HCT116 (cell line): ENCODE measurements at regions not wholly inside any gene's neighbourhood (a gene's known extent, or its start where the extent isn't known, plus 50 kb on each side); places are given as distances from the start of the nearest gene placed in this dataset.

Experiments
- ATAC-seq: fragments of 200-7000 bp; cut with Tn5 transposase; 2 replicates; pipeline ENCODE4 v1.9.1; 2020; ENCODE audit warnings: mild to moderate bottlenecking, moderate library complexity
- BruUV-seq: library from RNA; stranded (reverse); fragments of 400-500 nt; replicated peaks from 2 replicates; lab custom pipeline; 2021; lab: Mats Ljungman, UMichigan
- CTCF ChIA-PET: fragments of 300-600 bp; sonication (Branson Sonifier 250); formaldehyde crosslinking; loops from one replicate; lab custom pipeline; 2021; ENCODE audit warnings: antibody characterized with exemption; lab: Charles Lee
- POLR2A ChIA-PET: fragments of 300-600, 350-600 bp; sonication (Branson Sonifier 250); formaldehyde crosslinking; loops from one replicate; lab custom pipeline; 2021; ENCODE audit warnings: antibody characterized with exemption; lab: Charles Lee
- RAD21 ChIA-PET, 2 experiments: fragments of 300-600 bp; sonication (Branson Sonifier 250); formaldehyde crosslinking; loops; one replicate each; lab custom pipeline; 2023; ENCODE audit warnings: low total read pairs in 2 of 2; ENCODE audit not compliant: uncharacterized antibody in 2 of 2, unreplicated experiment in 2 of 2, low non-redundant PET in 1 of 2; lab: Charles Lee
- DNase-seq: peaks from one replicate; pipeline ENCODE4 v3.0.0-alpha.2; 2010; ENCODE audit warnings: low read depth, low spot score
- H2AFZ ChIP-seq: fragments of 200-600 bp; shearing (Covaris generic), sonication (generic); 2 replicates; pipeline ENCODE4 v1.6.1; 2017; ENCODE audit warnings: low read depth, mixed run types, mixed read lengths, antibody characterized with exemption, low read length; ENCODE audit not compliant: poor library complexity, severe bottlenecking
- H3K27ac ChIP-seq: 2 replicates; pipeline ENCODE4 v1.5.1; 2012; ENCODE audit warnings: low read depth, low read length
- H3K27me3 ChIP-seq: fragments of 200-600 bp; sonication (generic); 2 replicates; pipeline ENCODE4 v1.6.1; 2016; ENCODE audit warnings: mixed run types, low read length, mixed read lengths; ENCODE audit not compliant: insufficient read depth
- H3K36me3 ChIP-seq, 2 experiments: fragments of 200-500 bp in 1 of 2; fragments of 200-600 bp in 1 of 2; sonication (Bioruptor generic) in 1 of 2; sonication (generic) in 1 of 2; 2 replicates each; pipeline versions ENCODE4 v1.5.1 to v1.6.1; 2014 to 2016; ENCODE audit warnings: low read length in 2 of 2, inconsistent platforms in 1 of 2, mixed read lengths in 1 of 2, mixed run types in 1 of 2; ENCODE audit not compliant: insufficient read depth in 2 of 2, control insufficient read depth in 1 of 2
- H3K4me1 ChIP-seq, 2 experiments: fragments of 200-600 bp in 1 of 2; sonication (generic) in 1 of 2; 2 replicates each; pipeline versions ENCODE4 v1.5.1 to v1.6.1; 2012 to 2017; ENCODE audit warnings: low read length in 2 of 2, inconsistent platforms in 1 of 2, mild to moderate bottlenecking in 1 of 2, mixed read lengths in 1 of 2, mixed run types in 1 of 2, moderate library complexity in 1 of 2; ENCODE audit not compliant: insufficient read depth in 2 of 2, control insufficient read depth in 1 of 2
- H3K4me2 ChIP-seq: fragments of 200-600 bp; sonication (generic); 2 replicates; pipeline ENCODE4 v1.6.1; 2017; ENCODE audit warnings: mixed run types, low read length, mixed read lengths
- H3K4me3 ChIP-seq, 2 experiments: fragments of 200-600 bp in 1 of 2; sonication (generic) in 1 of 2; replicated peaks in 1 of 2; 2 replicates each; pipeline ENCODE4 v1.5.1; 2011 to 2016; ENCODE audit warnings: low read length in 2 of 2, control low read depth in 1 of 2, low read depth in 1 of 2, mild to moderate bottlenecking in 1 of 2, mixed read lengths in 1 of 2, mixed run types in 1 of 2
- H3K79me2 ChIP-seq: fragments of 200-600 bp; sonication (generic); 2 replicates; pipeline ENCODE4 v1.6.1; 2017; ENCODE audit warnings: mild to moderate bottlenecking, mixed run types, low read length, moderate library complexity, mixed read lengths; ENCODE audit not compliant: insufficient read depth
- H3K9ac ChIP-seq: fragments of 200-600 bp; sonication (generic); 2 replicates; pipeline ENCODE4 v1.6.1; 2016; ENCODE audit warnings: low read length, mixed read lengths
- H3K9me2 ChIP-seq: fragments of 200-600 bp; sonication (generic), shearing (Covaris generic); 2 replicates; pipeline ENCODE4 v1.6.1; 2017; ENCODE audit warnings: mixed run types, mild to moderate bottlenecking, moderate library complexity; ENCODE audit not compliant: insufficient read depth
- H3K9me3 ChIP-seq, 2 experiments: fragments of 200-500 bp in 1 of 2; fragments of 200-600 bp in 1 of 2; sonication (Bioruptor generic) in 1 of 2; sonication (generic) in 1 of 2; 2 replicates each; pipeline ENCODE4 v1.6.1; 2014 to 2017; ENCODE audit warnings: low read length in 2 of 2, mixed read lengths in 2 of 2, inconsistent platforms in 1 of 2, low read depth in 1 of 2, mild to moderate bottlenecking in 1 of 2, mixed run types in 1 of 2, moderate library complexity in 1 of 2; ENCODE audit not compliant: control insufficient read depth in 1 of 2, insufficient read depth in 1 of 2
- H4K20me1 ChIP-seq: fragments of 200-600 bp; sonication (generic), shearing (Covaris generic); 2 replicates; pipeline ENCODE4 v1.6.1; 2017; ENCODE audit warnings: mixed run types, mild to moderate bottlenecking, moderate library complexity; ENCODE audit not compliant: insufficient read depth
- CEBPB ChIP-seq: IDR thresholded peaks from 2 replicates; pipeline ENCODE4 v1.6.1; 2012; ENCODE audit warnings: low read depth
- EGR1 ChIP-seq: IDR thresholded peaks from 2 replicates; pipeline ENCODE4 v1.6.1; 2012; ENCODE audit warnings: low read depth
- FOSL1 ChIP-seq: IDR thresholded peaks from 2 replicates; pipeline ENCODE4 v1.6.1; 2012; ENCODE audit warnings: low read depth
- POLR2AphosphoS5 ChIP-seq: IDR thresholded peaks from 2 replicates; pipeline ENCODE4 v1.6.1; 2011; ENCODE audit warnings: mild to moderate bottlenecking, low read depth, low read length, moderate library complexity
- RAD21 ChIP-seq: IDR thresholded peaks from 2 replicates; pipeline ENCODE4 v1.6.1; 2012; ENCODE audit warnings: low read depth, mild to moderate bottlenecking
- SP1 ChIP-seq: IDR thresholded peaks from 2 replicates; pipeline ENCODE4 v1.6.1; 2012; ENCODE audit warnings: low read depth
- SRF ChIP-seq: IDR thresholded peaks from 2 replicates; pipeline ENCODE4 v1.6.1; 2012; ENCODE audit warnings: low read depth
- YY1 ChIP-seq: IDR thresholded peaks from 2 replicates; pipeline ENCODE4 v1.6.1; 2011; ENCODE audit warnings: low read length, low read depth, moderate library complexity, mild to moderate bottlenecking; ENCODE audit not compliant: insufficient replicate concordance; ENCODE audit errors: extremely low read depth
- intact Hi-C: fragments of 100-400 bp; cut with micrococcal nuclease; formaldehyde crosslinking; loops from 2 replicates; pipeline ENCODE4 v1.10.0; 2022
- TF ChIP-seq, protein P1 (sequence below), 3 experiments: fragments of 200-600 bp in 1 of 3; sonication (generic) in 1 of 3; IDR thresholded peaks in 2 of 3; conservative IDR thresholded peaks in 1 of 3; 2 replicates each; pipeline ENCODE4 v1.5.1; 2012 to 2017; ENCODE audit warnings: low read depth in 2 of 3, low read length in 2 of 3, antibody characterized with exemption in 1 of 3, borderline replicate concordance in 1 of 3, control low read depth in 1 of 3, mild to moderate bottlenecking in 1 of 3, mixed read lengths in 1 of 3, mixed run types in 1 of 3, moderate library complexity in 1 of 3; ENCODE audit not compliant: insufficient read depth in 1 of 3

DNA sequence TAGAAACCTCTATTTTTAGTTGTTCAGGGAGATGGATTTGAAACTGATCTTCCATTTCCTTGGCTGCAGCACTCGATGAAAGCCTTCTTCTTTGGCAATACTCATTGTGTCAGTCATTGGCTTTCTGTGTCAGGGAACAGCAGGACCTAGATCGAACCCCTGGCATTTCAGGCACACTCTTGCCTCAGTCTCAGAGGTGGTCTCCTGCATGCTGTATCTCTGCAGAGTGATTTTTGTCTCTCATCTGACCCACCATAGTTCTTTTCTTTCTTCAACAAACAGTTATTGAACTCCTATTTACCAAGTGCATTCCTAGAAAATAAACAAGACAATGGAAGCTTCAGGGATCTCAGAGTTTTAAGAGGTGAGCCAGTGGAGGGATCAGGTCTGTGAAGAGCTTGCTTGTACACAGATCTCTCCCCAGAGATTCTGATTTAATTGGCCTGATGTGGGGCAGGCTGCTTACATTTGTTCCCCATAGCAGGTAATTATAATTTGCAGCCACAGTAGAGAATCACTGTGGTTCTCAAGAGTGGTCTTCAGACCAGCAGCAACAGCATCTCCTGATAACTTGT, 473.1 kb upstream of the TCF4 start (continued):
- no peak for TF ChIP-seq EGR1
- TF ChIP-seq, all 23 proteins: peak for 0

DNA sequence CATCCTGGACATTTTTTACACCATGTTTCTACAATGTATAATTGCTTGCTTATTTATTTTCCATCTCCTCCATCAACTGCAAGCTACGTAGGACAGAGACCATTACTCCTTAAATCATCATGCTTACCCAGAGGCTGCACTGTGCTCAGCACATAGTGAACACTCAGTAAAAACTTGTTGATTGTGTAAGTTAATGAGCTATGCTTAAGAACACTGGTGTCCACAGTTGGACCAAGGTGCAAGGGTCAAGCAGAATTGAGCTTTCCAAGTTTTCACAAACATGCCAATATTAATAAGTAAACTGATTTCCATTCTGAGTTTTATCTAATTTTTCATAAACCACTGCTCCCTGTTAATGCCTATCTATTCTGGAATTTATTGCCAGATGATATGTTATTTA, 464.2 kb upstream of the TCF4 start:
- intact Hi-C loops: no loop called here

More for the DNA sequence above, 464.2 kb upstream of the TCF4 start:
- POLR2A ChIA-PET: no interaction called here
- TF ChIP-seq FOSL1 (no peak), RAD21 (no peak), CEBPB (no peak), POLR2AphosphoS5 (no peak), SP1 (no peak), YY1 (no peak), SRF (no peak)
- TF ChIP-seq, protein P1, sequence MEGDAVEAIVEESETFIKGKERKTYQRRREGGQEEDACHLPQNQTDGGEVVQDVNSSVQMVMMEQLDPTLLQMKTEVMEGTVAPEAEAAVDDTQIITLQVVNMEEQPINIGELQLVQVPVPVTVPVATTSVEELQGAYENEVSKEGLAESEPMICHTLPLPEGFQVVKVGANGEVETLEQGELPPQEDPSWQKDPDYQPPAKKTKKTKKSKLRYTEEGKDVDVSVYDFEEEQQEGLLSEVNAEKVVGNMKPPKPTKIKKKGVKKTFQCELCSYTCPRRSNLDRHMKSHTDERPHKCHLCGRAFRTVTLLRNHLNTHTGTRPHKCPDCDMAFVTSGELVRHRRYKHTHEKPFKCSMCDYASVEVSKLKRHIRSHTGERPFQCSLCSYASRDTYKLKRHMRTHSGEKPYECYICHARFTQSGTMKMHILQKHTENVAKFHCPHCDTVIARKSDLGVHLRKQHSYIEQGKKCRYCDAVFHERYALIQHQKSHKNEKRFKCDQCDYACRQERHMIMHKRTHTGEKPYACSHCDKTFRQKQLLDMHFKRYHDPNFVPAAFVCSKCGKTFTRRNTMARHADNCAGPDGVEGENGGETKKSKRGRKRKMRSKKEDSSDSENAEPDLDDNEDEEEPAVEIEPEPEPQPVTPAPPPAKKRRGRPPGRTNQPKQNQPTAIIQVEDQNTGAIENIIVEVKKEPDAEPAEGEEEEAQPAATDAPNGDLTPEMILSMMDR (IDR thresholded peaks at IDR 0.05 in 2 of 3, conservative IDR thresholded peaks at IDR 0.05 in 1 of 3; ENCODE audit: borderline replicate concordance in 1 of 3, insufficient read depth in 1 of 3, low read depth in 2 of 3, low read length in 2 of 3): no peak
- H3K9ac ChIP-seq: no peak overlapping the region
- no peak overlapping the region for H3K4me3 ChIP-seq
- CTCF ChIA-PET: no interaction called here
- H3K9me3 ChIP-seq: peaks cover 3 to 9% of the 10 kb centered on the region in 2 experiments; a peak in 2 of 4 replicates
- no peaks in the 10 kb centered on the region for H4K20me1 ChIP-seq
- DNase-seq: no peak
- no peak overlapping the region for H3K4me2 ChIP-seq
- no peaks in the 10 kb centered on the region for H3K79me2 ChIP-seq
- RAD21 ChIA-PET: no interaction called here
- H3K27me3 ChIP-seq: no peaks in the 10 kb centered on the region
- no peaks in the 10 kb centered on the region for H3K9me2 ChIP-seq
- H3K36me3 ChIP-seq: no peaks in the 10 kb centered on the region
- H2AFZ ChIP-seq: no peak overlapping the region
- no peak overlapping the region for H3K27ac ChIP-seq
- no peak for ATAC-seq
- H3K4me1 ChIP-seq: no peaks in the 10 kb centered on the region
- no TSS peak for BruUV-seq
